ENCODE measurements at regions not wholly inside any gene's neighbourhood (a gene's known extent, or its start where the extent isn't known, plus 50 kb on each side); places are given as distances from the start of the nearest gene placed in this dataset.

GRCh38 chr5:6832994-6833393 is 119.8 kb downstream of the TENT4A start:
- DNase-seq (ENCODE audit: low read depth), result no peak

GRCh38 chr5:6833406-6833805 is 120.2 kb downstream of the TENT4A start:
- DNase-seq (ENCODE audit: low read depth), result no peak

GRCh38 chr5:6837095-6837494 is 123.9 kb downstream of the TENT4A start:
- no peak for DNase-seq (ENCODE audit: low read depth)

- DNase-seq (ENCODE audit: low read depth), result no peak
Measured at GRCh38 chr5:6837519-6838110, 124.4 kb downstream of the TENT4A start.

GRCh38 chr5:6838736-6839135 is 125.5 kb downstream of the TENT4A start:
- DNase-seq (ENCODE audit: low read depth), result no peak

GRCh38 chr5:6840136-6840793 is 127.0 kb downstream of the TENT4A start:
- DNase-seq (ENCODE audit: low read depth), result no peak

GRCh38 chr5:6843335-6843734 is 130.1 kb downstream of the TENT4A start:
- no peak for DNase-seq (ENCODE audit: low read depth)

GRCh38 chr5:6843821-6844220 is 130.6 kb downstream of the TENT4A start:
- DNase-seq (ENCODE audit: low read depth), result no peak

DNA sequence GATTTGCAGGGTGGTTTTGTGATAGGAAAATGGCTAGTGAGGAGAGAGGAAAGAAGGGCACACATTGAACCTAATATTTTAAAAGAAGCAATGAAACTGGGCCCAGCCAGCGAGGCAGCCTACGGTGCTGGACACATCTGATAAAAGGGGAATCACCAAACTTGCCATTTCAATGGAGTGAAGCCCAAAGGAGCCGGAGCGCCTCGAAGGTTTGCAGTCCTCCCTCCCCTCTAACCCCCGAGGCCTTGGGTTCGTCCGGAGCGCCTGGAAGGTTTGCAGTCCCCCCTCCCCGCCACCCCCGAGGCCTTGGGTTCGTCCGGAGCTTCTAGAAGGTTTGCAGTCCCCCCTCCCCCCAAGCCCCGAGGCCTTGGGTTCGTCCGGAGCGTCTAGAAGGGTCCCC is 132.6 kb downstream of the TENT4A start:
- DNase-seq (ENCODE audit: low read depth), result no peak

DNA sequence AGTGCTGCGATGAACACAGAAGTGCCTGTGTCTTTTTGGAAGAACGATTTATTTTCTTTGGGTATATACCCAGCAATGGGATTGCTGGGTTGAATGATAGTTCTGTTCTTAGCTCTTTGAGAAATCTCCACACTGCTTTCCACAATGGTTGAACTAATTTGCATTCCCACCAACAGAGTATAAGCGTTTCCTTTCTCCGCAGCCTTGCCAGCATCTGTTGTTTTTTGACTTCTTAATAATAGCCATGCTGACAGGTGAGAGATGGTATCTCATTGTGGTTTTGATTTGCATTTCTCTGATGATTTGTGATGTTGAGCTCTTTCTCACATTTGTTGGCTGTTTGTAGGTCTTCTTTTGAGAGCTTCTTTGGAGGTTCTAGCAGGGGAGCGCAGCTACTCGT is 134.6 kb downstream of the TENT4A start:
- DNase-seq (ENCODE audit: low read depth), result no peak

- DNase-seq (ENCODE audit: low read depth), result no peak
Measured at GRCh38 chr5:6849316-6850105, 136.3 kb downstream of the TENT4A start.

DNA sequence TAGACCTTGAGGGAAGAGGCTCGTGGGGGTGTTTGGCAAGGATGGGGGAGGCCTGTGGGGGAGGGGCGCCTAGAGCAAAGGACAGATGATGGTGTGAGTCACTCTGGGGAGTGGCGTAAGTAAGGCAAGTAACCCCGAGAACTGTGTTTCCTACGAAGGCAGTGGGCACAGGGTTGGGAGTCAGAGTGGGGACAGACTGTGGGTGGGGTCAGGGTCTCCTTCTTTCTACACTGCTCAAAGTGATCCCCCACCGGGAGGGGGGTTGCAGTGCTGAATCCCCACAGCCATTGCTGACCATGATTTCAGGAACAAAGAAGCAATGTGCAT is 136.8 kb downstream of the TENT4A start:
- DNase-seq (ENCODE audit: low read depth), result no peak

DNA sequence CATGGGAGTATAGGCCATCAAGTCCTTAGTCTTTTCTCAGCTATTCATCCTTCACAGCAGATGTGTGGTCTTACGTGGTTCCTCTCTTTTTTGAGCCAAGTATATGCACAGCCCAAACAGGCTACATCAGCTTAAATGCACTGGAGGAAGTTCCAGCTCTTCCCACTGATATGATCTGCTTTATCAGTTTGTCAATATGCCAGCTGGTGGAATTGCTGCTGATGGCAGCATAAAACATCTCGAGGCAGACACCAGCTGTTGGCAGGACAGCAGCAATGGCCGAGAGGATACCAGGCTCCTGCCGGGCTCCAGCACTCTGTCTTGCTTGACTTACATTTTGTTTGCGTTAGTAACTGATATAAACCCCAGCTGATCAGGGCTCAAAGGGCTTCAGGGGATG is 143.4 kb downstream of the TENT4A start:
- DNase-seq (ENCODE audit: low read depth), result no peak

GRCh38 chr5:6858419-6858818 is 145.2 kb downstream of the TENT4A start:
- no peak for DNase-seq (ENCODE audit: low read depth)

DNA sequence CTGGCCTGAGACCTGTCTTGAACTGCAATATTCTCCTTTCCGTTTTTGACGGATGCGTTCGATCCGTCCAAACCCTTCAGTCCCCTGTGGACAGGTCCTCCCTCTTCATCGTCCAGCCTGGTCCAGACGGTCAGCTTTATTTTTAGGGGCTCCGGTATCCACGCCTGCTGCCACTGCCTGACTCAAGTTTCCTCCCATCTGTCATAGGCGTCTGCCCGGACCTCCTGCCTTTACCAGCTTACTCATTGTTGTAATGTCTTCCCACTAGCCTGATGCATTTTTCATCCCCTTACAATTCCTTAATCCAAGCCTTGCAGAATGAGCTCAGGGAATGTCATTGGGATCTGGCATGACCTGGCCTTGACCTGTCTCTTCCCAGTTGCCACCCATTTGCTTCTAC is 145.8 kb downstream of the TENT4A start:
- no peak for DNase-seq (ENCODE audit: low read depth)

DNA sequence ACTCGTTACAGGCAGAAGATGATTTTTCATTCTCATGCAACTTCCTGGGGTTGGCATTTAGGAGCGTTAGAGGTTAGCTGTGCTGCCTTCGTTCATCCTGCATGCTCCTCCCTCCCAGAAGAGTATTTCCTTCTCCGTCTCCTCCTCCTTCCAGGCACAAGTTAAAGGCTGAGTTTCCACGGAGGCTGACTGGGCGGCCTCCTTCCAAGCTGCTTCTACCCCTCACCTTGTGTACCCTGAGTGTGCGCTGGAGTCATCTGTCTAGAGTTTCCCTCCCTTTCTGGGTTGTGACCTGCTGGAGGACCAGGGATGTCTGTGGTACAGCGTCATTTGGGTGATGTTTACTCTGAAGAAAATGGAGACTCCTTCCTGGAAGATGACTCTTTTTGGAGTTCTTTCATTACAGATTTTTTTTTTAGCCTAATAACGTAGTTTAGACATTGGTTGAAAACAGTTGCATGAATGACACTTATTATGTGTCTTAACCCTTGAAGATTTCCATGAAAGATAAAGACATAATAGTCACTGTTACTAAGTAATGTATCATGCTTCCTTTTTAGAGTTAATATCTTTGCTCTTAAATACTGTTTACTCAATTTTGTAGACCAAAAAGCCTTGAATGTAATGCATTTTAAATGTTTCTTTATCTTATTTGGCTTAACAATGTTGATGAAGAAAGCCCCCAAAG is 146.9 kb downstream of the TENT4A start:
- no peak for DNase-seq (ENCODE audit: low read depth)

DNA sequence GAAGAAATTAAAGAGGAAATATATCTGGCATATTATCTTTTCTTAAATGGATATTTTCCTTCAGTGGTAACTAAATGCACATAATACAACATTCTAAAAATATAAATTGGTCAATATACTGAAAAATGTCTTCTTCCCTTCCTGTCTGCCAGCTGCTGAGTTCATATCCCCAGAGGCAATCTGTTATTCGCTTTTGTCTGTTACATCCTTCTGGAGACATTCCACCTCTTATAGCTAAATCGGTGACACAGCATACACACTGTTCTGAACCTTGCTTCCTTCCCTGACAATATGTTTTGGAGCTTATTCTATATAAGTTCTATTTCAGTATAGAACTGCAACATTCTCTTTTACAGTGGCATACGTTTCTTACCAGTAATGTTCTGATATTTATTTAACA is 147.8 kb downstream of the TENT4A start:
- no peak for DNase-seq (ENCODE audit: low read depth)

DNA sequence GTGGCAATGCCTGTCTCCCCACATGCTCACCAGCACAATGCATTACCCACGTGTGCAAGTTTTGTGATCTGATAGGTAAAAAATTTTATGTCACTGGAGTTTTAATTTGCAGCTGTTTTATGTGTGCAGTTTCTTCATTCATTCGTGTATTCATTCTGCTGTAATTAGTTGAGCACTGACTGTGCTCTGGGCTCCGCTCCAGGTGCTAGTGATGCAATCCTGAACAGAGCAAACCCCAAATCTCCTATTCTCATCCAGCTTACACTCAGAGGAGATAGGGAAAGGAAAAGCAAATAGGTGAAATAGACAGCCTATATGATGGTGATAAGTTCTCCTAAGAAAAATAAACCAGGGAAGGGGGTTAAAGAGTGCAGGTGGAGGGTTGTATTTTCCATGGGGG is 148.4 kb downstream of the TENT4A start:
- DNase-seq (ENCODE audit: low read depth), result no peak

GRCh38 chr5:6862306-6862705 is 149.1 kb downstream of the TENT4A start:
- DNase-seq (ENCODE audit: low read depth), result no peak

DNA sequence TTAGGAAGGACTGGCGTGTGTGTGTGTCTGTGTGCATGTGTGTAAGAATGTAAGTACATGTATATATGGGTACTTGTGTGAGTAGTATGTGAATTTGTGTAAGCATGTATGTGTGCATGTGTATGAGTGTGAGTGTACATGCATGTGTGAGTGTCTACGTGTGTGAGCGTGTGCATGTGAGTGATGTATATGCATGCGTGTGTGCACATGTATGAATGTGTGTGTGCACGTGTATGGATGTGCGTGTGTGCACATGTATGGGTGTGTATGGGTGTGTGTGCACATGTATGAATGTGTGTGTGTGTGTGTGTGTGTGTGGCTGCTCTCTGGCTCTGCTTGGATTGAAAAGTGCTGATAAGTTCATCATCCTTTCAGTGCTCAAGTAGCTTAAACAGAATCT is 154.5 kb downstream of the TENT4A start:
- DNase-seq (ENCODE audit: low read depth), result no peak

DNA sequence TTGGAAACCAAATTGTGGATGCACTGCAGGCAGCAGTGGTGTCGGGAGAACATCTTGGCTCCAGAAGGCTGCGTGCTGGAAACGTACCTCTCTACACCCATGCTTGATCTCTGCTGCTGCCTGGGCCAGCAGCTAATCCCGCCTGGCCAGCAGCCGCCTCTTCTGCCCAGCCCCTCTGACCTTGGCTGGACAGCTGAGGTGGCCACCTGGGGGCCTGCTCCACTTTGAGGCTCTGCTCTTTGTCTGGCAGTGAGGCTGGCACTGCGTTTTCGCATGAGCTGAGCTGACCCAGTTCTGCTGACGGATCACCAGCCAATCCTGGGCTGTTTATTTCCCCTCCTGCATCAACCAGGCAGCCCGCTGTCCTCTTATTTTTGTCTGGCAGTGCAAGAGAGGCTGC is 154.9 kb downstream of the TENT4A start:
- no peak for DNase-seq (ENCODE audit: low read depth)

DNA sequence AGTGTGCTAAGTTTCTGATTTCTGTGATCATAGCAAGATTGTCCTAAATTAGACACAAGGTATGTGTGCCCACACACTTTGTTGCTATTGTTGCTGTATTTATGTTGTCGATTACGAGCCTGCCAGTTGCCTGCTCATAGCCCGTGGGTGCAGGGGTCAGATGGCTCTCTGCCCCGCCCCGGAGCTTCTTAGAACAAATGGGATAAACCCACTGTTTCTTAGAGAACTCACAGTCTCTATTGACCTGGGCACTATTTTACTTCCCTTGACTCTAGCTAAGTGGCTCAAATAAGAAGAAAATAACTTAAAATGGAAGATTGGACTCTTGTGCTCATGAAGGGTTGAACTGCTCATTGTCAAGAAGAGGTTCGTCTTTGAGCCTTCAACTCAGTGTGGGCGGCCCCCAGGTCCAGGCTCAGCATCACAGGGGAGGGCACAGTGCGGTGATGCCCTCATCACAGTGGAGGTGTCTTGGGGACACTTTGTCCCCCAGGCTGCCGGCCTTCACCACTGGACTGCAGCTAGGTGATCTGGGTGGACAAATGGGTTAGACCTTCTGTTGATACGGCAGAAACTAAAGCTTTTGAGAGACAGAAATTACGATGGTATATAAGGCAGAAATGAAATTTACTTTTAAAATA is 155.5 kb downstream of the TENT4A start:
- DNase-seq (ENCODE audit: low read depth), result no peak

DNA sequence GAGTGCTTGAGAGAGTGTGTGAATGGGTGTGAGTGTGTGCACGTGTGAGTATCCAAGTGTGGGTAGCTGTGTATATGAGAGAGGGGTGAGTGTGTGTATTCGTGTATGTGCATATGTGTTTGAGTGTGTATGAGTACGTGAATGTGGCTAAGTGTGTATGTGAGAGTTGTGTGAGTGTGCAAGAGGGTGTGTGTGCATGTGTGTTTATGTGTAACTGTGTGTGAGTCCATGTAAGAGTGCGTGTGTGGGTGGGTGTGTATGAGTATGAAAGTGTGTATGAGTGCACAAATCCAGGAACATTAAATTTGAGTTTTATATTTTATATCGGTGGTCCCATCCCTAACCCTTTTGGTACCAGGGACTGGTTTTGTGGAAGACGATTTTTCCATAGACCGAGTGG is 156.4 kb downstream of the TENT4A start:
- DNase-seq (ENCODE audit: low read depth), result no peak
